ENCODE measurements at regions not wholly inside any gene's neighbourhood (a gene's known extent, or its start where the extent isn't known, plus 50 kb on each side); places are given as distances from the start of the nearest gene placed in this dataset.

DNA sequence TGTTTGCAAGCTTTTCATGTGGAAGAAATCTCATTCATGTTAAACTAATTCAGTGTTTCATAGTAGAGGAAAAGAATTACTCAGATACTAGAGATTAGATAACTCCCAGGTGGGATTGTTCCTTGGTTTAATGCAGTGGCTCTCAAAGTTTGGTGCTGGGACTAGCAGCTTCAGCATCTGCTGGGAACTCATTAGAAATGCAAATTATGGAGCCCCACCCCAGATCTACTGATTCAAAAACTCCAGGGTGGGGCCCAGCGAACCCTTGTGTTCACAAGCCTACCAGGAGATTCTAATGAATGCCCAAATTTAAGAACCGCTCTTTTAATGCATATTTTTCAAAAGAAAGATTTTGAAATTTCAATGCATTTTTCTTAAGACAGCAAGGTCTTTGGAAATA, 253.4 kb upstream of the CNTNAP4 start:
- TF ChIP-seq, protein P1, sequence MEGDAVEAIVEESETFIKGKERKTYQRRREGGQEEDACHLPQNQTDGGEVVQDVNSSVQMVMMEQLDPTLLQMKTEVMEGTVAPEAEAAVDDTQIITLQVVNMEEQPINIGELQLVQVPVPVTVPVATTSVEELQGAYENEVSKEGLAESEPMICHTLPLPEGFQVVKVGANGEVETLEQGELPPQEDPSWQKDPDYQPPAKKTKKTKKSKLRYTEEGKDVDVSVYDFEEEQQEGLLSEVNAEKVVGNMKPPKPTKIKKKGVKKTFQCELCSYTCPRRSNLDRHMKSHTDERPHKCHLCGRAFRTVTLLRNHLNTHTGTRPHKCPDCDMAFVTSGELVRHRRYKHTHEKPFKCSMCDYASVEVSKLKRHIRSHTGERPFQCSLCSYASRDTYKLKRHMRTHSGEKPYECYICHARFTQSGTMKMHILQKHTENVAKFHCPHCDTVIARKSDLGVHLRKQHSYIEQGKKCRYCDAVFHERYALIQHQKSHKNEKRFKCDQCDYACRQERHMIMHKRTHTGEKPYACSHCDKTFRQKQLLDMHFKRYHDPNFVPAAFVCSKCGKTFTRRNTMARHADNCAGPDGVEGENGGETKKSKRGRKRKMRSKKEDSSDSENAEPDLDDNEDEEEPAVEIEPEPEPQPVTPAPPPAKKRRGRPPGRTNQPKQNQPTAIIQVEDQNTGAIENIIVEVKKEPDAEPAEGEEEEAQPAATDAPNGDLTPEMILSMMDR (IDR thresholded peaks at IDR 0.05): no peak
- TF ChIP-seq POLR2A (IDR thresholded peaks at IDR 0.05): no peak
